ENCODE measurements at regions not wholly inside any gene's neighbourhood (a gene's known extent, or its start where the extent isn't known, plus 50 kb on each side); places are given as distances from the start of the nearest gene placed in this dataset.

DNA sequence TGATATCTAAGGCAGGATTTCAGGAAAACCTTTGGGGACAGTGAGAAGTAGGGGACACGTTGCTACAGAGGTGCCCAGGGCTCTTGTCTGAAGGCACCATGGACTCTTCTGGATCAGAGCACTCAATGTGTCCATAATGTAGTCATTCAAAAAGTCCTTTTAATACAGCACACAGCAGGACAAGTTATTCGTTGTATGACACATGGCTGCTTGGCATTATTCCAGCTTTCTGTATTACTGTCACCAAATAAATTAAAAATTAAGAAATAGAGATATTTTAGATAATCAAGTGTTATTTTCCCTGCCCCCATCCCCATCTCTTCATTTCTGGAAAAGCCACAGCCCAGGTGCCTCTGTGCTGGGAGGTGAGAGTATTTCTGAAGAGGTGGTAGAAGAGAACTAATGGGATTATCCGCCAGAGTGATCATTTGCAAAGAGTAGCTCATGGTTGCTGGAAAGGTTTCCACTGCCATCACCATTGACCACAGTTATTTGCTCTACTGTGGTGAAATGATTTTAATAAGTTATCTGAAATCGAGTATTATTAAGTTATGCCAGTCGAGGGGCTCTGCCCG is 83.0 kb downstream of the CXCL12 start:
- DNase-seq (ENCODE audit: low spot score) (no peak), FAIRE-seq (no peak)

DNA sequence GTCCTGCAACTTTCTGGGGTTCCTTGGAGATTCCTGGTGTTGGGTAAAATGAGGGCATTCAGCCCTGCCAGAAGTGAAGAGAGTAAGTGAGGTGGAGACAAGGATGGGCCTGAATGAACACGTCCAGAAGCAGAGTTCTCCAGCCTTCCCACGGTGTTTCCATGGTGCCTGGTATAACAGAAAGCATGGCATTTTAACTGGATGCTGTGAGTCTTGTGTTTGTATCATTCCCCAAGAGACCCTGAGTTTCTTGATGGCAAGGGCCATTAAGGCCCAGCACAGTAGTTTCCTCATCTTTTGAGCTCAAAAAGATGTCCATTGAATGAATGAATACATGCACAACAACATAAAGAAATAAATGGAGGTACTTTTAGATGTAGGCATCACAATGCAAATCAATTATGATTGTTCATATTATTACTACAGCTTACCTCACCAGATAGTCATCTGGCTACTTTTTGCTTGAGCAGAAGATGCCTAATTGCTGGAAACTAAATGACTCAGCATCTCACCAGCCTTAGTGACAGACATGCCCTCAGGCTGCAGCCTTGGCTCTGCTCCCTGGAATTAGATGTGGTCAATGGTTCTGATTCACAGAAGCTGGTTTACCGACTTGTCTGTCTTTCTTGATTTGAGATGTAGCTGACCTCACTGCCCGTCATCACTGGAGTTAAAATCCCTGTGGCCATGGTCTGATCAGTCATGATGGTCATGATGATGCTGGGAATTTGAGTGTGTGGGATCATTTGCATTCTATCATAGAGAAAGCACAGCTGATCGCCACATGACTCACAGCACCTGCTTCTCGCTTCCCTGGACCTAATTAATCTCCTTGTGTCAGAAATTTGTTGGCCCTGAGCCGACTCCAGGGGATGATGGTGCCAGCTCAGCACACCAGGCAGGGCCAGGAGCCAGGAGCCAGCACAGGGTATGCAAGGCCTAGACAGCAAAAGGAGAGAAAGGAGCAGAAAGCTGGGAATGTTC is 83.9 kb downstream of the CXCL12 start:
- FAIRE-seq (peak; percentile 99), DNase-seq (ENCODE audit: low spot score) (peak; percentile 94)

DNA sequence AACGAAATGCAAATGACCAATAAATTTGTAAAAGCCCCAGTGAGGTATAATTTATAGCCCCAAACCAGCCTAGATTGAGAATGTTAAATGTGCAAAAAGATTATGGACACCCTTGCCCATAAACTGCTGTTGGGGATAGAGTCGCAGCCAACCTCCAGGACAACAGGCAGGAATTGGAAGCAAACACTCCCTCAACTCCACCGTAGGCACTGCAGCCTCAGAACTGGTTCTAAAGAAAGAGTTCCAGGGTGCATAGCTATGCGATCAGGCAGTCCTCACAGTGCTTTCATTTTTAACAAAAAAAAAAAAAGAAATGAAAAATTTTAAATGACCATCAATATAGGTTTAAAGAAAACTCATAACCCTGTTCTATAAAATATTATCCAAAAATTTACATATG is 86.2 kb downstream of the CXCL12 start:
- no peak for DNase-seq (ENCODE audit: low spot score)
- FAIRE-seq: no peak

DNA sequence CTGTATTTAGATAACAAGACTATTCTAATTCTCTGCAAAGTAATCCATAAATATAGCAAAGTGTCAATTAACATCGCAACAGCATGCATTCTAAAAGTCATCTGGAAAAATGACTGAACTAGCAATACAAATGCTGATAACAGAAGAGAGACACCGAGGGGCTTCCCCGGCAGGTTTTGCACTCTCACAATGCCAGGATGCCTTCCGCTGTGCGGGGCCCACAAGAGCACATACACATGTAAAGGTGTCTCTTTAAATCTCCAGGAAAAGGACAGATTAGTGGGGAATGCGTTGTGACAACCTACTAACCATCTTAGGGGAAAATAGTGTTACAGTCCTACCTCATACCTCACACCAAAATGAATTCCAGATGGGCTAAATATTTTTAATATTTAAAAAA is 86.9 kb downstream of the CXCL12 start:
- DNase-seq (ENCODE audit: low spot score): no peak
- FAIRE-seq: no peak

DNA sequence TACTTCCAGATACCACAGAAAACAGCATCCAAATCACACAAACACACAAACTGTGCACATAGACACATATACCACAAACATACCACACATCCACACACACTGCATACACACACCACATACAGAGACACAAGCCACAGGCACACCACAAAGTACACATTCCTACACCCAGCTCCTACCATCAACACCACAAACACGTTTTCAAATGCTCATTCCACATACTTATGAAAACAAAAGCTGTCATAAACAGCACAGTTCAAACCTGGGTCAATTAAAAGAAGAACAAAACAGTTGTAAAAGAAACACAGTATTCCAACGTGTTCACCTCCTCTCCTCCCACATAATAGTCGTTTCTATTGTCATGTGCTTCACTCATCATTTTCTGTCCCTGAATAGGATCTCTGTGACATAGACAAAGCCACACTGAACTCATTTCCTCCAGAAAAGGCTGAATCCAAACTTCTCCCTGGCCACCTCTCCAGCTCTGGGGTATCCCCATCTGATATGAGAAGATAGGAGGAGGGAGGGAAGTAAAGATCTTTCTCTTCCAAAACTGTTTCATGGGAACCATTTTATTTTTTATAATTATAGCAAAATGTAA is 89.2 kb downstream of the CXCL12 start:
- FAIRE-seq: no peak
- no peak for DNase-seq (ENCODE audit: low spot score)

DNA sequence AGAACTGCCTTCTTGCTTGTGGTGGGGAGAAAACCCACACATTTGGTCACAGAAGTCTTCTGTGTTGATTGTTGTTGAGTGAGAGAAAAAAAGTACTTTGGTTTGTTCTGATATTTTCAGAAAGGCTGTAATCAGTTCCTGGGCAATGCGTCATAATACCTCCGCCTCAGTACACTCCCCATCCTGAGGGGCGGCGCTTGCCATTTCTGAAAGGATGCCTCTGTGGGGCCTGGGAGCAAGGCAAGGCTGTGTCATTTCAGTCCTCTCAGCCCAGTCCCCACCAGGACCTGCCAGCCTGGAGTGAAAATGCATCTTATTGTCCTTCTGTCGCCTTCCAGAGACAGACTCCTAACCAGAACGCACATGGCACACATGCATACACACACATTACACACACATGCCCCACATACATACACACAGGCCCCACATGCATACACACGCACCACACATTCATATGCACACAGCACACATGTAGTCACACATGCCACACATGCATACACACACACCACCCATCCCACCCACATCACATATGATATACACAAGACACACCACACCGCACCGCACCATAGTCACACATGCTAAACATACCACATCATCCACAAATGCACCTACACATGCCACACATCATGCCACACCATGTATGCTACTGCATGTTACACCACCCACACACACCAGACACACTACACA is 90.0 kb downstream of the CXCL12 start:
- no peak for DNase-seq (ENCODE audit: low spot score)
- peak; percentile 100 for FAIRE-seq

DNA sequence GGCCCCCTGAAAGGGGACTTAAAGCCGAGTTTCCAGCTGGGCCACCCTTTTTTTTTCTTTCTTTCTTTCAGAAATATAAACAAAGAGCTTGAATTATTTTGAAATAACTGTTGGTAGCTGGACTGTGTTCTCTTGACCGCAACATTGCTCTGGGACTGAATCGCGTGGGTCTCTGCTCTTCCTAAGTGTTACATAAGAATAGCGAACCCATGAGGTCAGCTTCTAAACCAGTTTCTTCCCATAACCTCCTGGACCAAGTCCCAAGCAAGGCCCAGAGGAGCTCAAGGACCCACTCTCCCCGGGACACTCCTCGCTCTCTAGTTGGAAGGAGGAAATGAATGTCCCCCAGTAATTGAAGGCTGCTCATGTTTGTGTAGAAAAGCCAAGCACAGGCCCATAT is 91.1 kb downstream of the CXCL12 start:
- no peak for DNase-seq (ENCODE audit: low spot score)
- no peak for FAIRE-seq

DNA sequence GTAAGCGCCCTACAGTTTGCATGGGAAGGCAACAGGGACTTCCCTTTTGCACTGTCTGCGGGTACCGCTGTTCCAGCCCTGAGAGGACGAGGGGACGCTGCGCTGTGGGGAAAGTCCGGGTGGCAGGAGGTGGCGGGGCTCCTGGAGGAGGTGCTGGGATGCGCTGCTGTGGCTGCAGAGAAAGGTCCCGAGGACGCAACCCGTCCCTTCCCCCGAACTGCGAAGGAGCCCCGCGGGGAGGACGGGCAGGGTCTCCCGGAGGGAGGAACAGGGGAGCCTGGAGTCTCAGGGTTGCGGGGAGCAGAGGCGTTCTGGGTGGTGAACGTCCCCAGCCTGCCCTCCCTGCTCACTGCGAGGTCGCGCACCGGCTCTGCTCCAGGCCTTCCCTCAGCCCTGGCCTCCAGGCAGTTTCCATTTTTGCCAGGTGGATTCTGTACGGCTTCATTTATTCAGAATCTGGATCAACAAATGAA is 91.6 kb downstream of the CXCL12 start:
- FAIRE-seq: no peak
- no peak for DNase-seq (ENCODE audit: low spot score)

DNA sequence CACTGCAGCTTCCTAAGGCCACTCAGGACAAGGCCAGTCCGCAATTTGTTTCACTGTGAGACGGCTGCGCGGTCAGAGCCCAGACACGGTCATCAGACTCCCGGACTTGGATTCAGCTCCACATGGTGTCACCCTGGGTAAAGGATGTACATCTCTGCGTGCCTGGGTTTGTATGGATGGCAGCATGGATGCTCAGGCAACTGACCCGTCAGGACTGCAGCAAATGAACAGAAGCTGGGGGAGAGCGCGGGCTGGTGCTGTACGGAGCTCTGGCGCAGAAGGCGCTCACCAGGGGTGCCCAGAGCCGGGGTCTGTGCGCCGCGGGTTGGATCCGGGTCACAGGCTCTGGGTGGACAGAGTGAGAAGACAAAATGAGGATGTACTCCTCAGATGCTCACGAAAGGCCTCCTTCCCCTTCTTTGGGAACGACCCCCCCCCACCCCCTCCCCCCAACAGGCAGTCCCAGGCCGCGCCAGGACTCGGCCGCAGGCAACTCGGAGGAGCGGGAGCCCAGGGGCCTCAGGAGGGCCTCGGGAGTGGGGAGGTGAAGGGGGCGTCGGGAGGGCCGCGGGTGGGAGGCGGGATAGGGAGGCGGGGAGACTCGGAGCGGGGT is 92.4 kb downstream of the CXCL12 start:
- no peak for FAIRE-seq
- no peak for DNase-seq (ENCODE audit: low spot score)

DNA sequence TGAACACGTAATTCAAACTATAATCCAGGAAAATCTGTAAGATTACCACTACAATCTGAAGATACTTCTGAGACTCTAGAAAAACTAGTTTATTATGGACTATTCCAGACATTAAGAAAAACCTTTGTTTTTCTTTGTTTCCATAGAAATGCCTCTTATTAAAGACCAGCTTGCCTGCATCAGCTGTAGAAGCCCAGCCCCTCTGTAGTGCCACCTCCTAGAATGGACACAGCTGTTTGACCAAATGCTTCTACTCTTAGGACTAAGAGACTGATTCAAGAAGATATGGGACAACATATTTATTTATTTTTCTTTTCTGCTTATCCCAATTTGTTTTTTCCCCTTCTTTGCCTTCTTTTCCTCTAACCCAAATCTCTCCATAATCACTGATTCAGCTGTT is 93.8 kb downstream of the CXCL12 start:
- no peak for FAIRE-seq
- no peak for DNase-seq (ENCODE audit: low spot score)

DNA sequence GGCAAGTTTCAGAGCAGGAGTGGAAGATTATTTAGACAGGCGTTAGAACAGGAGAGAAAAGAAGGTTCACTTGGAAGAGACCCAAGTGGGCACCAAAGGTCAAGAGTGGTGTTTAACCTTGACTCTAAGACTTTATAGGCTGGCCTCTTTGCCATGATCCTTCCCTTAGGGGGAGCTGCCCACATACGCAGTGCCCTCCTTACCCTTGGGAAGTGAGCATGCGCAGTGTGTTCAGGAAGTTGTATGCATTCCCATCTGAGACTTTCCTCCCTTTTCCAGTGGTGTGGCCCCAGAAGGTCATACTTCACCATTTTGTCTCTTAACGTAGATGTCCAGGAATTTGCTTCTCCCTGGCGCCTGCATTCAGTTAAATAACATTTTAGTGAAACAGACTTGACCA is 95.8 kb downstream of the CXCL12 start:
- DNase-seq (ENCODE audit: low spot score) (no peak), FAIRE-seq (no peak)

DNA sequence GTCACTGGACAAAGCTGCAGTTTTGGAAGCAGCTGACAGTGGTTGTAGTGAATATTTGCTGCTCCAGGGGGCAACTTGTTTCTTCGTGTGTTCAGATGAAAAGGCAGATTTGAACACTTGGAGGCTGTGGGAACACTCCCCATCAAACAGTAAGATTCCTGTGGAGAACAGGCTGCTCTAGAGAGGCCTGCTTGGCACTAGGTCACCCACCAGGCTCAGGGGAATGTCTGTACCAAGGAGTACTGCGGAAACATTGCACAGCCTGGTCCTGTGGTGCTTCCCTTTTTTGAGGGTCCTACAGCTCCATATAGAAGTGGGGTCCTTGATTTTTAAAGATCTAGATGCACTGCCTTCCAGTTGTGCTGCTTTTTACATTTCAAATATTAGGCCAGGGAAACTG is 97.5 kb downstream of the CXCL12 start:
- peak; percentile 70 for FAIRE-seq
- no peak for DNase-seq (ENCODE audit: low spot score)

DNA sequence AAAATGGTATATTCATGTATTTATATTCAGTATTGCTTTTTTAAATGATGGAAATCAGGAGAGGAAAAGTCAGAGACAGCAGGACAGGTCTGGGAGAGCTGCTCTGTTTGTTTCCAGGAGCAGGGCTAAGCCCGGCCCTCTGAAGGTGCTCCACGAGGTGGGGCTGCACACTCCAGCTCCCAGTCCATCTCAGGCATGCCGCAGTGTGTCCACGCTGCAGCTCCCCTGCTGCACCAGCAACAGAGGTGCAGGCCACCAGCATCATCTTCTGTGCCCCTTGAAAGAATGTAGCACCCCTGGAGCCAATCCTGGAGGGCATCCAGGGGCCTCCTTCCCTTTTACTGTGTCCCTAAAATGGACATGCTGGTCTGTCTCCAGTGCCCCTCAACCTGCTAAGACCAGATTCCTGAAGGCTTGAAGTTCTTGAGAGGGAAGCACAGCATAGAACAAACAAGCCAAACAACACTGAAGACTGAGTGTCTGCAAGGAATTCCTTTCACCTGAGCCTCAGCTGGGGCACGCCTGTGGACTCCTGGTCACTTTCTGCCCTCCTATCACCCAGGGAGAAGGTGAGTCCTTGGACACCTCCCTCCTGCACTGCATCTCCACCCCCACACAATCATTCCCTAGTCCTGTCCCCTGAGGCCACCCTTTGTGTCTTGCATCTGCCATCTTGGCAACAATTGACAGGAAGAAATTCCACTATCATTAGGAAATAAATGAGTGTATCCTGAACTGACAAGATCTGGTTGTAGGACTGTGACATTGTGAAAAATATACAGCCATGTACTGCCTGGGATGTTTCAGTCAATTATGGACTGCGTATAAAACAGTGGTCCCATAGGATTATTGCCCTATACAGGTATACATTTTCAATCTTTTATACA is 100.5 kb downstream of the CXCL12 start:
- no peak for DNase-seq (ENCODE audit: low spot score)
- peak; percentile 76 for FAIRE-seq

DNA sequence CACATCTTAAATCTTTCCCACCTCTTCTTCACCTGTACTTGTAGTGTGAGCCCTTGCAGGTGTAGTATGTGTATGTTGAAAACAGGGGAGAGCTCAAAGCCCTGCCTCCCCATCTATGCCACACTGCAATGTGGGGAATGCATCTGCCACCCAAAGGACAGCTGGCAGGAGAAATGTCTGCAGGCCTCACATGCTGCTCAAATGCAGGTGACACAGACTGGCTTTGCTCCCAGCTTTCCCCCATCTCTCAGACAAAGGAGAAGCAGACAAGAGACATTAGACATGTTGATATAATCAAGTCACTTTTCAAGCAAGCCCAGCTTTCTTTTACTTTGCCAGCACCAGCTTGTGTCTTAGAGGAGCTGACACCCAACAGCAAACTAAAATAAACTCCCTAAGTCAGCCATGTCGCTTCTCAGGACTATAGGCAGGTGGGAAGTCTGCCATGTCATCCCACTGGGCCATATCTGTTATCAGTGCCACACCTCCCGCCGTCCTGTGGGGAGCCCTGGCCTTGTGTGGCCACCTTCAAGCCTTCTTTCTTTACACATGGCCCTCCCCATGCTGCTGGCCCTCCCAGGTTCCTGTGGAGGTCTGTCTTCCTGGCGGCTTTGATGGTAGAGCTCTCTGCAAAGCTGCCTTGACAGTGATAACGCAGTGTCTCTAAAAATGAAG is 102.1 kb downstream of the CXCL12 start:
- DNase-seq (ENCODE audit: low spot score): no peak
- no peak for FAIRE-seq

DNA sequence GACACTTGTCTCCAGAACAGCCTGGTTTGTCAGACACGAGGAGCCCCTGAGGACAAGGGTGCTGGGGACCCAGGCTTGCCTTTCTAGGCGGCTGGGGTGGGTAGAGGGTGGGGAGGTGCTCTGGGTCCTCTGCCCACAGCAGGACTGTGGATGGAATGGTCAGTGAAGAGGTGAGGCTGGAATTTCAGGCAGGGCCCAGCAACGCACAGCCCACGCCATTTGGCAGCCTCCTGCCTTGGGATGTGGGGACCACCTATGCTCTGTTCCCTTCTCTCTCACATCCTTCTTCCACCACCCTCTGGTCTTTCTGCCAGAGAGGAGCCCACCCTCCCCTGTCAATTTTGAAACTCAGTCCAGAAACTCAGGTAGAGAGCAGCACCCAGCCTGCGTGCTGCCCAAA is 103.2 kb downstream of the CXCL12 start:
- no peak for DNase-seq (ENCODE audit: low spot score)
- FAIRE-seq: no peak

DNA sequence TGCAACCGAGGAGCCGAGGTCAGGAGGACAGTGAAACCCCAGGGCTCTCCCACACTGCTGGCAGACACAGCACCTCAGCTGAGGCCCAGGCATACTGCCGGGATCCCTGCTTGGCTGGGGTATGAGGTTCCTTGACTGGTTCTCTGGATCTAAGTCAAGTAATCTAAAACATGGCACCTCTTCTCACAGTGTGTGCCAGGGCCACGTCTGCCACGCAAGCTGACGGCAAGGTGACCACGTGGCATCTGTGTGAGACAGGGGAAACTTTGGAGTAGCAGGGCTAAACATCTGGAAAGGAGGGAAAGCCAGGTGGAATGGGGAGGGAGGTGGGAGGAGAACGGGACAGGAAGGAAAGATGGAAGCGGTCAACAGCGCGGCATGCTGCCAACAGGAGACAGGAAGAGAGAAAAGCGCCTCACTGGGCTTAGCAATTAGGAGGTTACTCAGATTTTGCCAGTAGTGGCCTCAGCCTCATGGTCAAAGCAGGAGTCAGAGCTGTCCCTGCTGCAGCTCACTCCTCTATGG is 103.7 kb downstream of the CXCL12 start:
- DNase-seq (ENCODE audit: low spot score) (no peak), FAIRE-seq (peak; percentile 91)

DNA sequence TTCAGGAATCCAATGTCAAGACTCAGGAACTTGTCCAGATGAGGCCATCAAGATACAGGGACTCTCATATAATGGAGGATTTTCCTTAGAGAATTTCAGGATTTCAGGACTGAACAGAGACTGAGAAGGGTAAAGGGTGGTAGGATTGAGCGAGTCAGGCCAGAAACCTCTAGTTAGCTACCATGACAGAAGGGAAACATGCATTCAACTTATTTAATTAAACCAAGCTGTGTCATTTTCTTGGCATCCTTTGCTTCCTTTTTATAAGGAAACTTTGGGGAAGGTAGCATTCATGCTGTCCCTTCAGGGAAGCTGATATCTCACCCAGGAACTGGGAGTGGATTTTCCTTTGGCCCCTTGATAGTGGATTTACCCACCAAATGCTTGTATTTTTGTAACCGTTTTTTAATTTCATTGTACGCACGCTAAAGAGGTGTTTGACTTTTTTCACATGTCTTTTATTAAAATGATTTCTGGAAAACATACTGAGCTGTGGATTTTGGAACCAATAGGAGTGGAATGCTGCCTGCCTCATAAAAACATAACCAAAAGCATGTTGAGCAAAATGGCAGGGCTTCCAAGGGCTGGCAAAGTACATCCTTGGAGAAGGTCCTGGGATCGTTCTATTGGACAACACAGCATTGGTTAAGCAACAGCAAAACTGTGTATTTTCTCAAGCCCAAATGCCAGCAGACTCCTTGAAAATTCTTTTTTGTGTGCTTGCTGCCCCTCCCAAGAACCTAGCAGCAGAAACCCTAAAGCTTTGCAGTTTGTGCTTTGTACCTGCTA is 104.5 kb downstream of the CXCL12 start:
- FAIRE-seq: no peak

DNA sequence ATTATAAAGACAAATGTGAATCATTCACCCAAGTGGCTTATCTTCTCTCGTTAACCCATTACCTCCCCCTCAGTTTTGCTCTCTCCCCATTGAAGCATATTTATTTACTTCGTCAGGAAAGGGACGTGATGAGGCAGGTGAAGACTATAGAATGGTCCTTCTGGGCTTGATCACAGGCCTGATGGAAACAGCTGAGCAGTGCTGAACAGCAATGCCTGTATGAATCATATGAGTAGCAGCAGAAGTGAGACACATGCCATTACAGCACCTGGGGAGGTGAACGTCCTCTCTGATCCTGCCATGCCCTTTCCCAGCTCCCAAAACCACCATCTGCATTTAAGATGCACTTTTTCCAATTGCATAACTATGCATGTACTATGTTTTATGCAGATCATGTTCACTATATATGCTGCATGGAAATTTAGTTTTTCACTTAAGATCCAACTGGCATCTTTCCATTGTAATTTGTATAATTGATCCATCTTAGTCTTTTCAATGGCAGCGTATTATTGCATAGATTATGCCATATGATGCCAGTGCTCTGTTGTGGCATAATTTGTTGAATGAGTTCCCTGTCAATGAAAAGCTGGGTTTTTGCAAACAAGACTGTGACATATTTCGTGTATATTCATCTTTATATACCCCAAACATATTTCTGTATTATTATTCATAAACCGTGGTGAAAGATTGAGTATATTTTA is 105.3 kb downstream of the CXCL12 start:
- FAIRE-seq: no peak

More for the DNA sequence above, 104.5 kb downstream of the CXCL12 start:
- DNase-seq (ENCODE audit: low spot score): no peak

More for the DNA sequence above, 105.3 kb downstream of the CXCL12 start:
- no peak for DNase-seq (ENCODE audit: low spot score)

All from urothelium cell line (cell line).